ENCODE measurements at regions not wholly inside any gene's neighbourhood (a gene's known extent, or its start where the extent isn't known, plus 50 kb on each side); places are given as distances from the start of the nearest gene placed in this dataset.

DNA sequence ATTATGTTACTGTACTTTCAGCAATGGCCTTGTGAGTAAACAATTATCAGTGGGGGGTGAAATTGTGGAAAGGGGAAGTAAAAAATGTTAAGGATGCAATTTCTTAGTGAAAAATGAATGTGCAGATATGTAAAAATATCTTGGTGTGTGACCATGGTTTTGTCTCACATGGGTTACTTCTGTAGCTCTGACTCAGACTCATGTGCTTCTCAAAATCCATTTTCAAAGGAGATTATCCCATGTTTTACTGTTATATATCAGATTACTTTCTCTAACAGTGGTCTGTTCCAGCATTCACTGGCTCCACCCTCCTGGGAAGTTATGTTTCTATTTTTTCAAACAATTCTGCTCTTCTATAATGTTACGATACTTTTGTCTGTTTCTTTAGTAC, 298.2 kb upstream of the COL3A1 start:
- H3K9me3 ChIP-seq (ENCODE audit: low read depth), result no peaks in the 10 kb centered on the region
- TF ChIP-seq, protein P1, sequence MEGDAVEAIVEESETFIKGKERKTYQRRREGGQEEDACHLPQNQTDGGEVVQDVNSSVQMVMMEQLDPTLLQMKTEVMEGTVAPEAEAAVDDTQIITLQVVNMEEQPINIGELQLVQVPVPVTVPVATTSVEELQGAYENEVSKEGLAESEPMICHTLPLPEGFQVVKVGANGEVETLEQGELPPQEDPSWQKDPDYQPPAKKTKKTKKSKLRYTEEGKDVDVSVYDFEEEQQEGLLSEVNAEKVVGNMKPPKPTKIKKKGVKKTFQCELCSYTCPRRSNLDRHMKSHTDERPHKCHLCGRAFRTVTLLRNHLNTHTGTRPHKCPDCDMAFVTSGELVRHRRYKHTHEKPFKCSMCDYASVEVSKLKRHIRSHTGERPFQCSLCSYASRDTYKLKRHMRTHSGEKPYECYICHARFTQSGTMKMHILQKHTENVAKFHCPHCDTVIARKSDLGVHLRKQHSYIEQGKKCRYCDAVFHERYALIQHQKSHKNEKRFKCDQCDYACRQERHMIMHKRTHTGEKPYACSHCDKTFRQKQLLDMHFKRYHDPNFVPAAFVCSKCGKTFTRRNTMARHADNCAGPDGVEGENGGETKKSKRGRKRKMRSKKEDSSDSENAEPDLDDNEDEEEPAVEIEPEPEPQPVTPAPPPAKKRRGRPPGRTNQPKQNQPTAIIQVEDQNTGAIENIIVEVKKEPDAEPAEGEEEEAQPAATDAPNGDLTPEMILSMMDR (IDR thresholded peaks at IDR 0.05; ENCODE audit: low read depth, low read length), result no peak
- DNase-seq (ENCODE audit: low read depth in 1 of 2, low spot score in 1 of 2), result peak in 1 of 2 donors; percentile 55
- H3K27ac ChIP-seq, result no peak overlapping the region
- H3K27me3 ChIP-seq, result no peaks in the 10 kb centered on the region
- H3K36me3 ChIP-seq, result no peaks in the 10 kb centered on the region
- no peaks in the 10 kb centered on the region for H3K4me1 ChIP-seq (ENCODE audit: low read depth)
- H3K4me3 ChIP-seq, result no peak overlapping the region

DNA sequence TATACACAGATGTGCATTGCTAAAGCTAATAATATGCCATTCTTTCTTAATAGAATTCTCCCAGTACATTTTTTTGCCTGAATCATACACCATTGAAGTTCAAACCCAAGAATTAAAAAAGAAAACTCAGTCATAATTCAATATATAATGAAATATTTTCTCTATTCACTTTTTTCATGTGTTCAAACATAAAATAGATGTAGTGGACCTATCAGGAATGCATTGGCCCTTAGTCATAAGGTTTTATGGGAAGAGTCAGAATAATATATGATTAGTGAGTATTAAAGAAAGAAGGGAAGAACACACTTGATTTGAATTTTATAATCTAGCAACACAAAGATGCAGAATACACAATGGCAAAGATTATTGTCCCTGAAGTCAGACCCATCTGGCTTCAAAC, 297.0 kb upstream of the COL3A1 start:
- Histone ChIP-seq H3K27ac (no peak overlapping the region), H3K9me3 (ENCODE audit: low read depth) (no peaks in the 10 kb centered on the region), H3K27me3 (no peaks in the 10 kb centered on the region), H3K4me1 (ENCODE audit: low read depth) (no peaks in the 10 kb centered on the region), H3K4me3 (no peak overlapping the region), H3K36me3 (no peaks in the 10 kb centered on the region)
- TF ChIP-seq, protein P1 (IDR thresholded peaks at IDR 0.05; ENCODE audit: low read depth, low read length), result no peak
- no peak for DNase-seq (ENCODE audit: low read depth in 1 of 2, low spot score in 1 of 2)

DNA sequence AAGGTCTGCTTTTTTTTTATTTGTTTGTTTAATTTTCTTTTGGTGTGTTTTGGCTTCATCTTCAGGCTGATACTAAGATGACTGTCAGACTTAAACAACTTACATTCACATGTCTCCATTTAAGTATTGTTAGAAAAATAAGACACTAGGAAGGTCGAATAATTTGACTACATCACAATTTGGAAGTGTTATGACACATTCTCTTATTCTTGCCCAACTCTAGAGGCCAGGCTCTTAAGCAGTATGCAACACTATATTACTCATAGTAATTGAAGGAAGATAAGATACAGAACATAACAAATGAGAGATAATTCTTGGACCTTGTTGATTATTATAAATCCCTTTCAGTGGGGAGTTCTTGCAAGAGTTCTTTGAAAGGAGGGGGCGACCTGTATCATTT, 295.3 kb upstream of the COL3A1 start:
- TF ChIP-seq, protein P1 (IDR thresholded peaks at IDR 0.05; ENCODE audit: low read depth, low read length), result no peak
- H3K36me3 ChIP-seq, result no peaks in the 10 kb centered on the region
- H3K27me3 ChIP-seq, result no peaks in the 10 kb centered on the region
- DNase-seq (ENCODE audit: low read depth in 1 of 2, low spot score in 1 of 2), result peak in 1 of 2 donors; percentile 91
- no peaks in the 10 kb centered on the region for H3K9me3 ChIP-seq (ENCODE audit: low read depth)
- H3K27ac ChIP-seq, result no peak overlapping the region
- H3K4me1 ChIP-seq (ENCODE audit: low read depth), result no peaks in the 10 kb centered on the region
- H3K4me3 ChIP-seq, result no peak overlapping the region

DNA sequence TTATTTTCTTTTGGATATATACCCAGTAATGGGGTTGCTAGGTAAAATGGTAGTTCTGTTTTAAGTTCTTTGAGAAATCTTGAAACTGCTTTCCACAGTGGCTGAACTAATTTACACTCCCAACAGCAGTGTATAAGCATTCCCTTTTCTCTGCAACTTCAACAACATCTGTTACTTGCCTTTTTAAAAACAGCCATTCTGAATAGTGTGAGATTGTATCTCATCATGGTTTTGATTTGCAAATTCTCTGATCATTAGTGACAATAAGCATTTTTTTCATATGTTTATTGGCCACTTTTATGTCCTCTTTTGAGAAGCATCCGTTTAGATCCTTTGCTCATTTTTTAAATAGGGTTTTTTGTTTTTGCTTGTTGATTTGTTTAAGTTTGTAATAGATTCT, 291.3 kb upstream of the COL3A1 start:
- no peak for DNase-seq (ENCODE audit: low read depth in 1 of 2, low spot score in 1 of 2)
- no peak overlapping the region for H3K27ac ChIP-seq
- no peak overlapping the region for H3K4me3 ChIP-seq
- H3K4me1 ChIP-seq (ENCODE audit: low read depth), result no peaks in the 10 kb centered on the region
- no peaks in the 10 kb centered on the region for H3K9me3 ChIP-seq (ENCODE audit: low read depth)
- H3K27me3 ChIP-seq, result no peaks in the 10 kb centered on the region
- TF ChIP-seq, protein P1 (IDR thresholded peaks at IDR 0.05; ENCODE audit: low read depth, low read length), result no peak
- H3K36me3 ChIP-seq, result no peaks in the 10 kb centered on the region

DNA sequence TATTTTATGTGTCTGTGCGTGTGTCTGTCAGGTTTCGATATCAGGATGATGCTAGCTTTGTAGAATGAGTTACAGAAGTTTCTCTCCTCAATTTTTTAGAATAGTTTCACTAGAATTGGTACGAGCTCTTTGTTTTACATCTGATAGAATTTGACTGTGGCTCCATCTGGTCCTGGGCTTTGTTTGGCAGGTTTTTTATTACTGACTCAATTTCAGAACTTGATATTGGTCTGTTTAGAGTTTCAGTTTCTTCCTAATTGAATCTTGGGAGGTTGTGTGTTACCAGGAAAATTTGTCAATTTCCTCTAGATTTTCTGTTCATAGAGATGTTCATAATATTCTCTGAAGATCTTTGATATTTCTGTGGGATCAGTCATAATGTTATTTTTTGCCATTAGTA, 289.4 kb upstream of the COL3A1 start:
- no peaks in the 10 kb centered on the region for H3K36me3 ChIP-seq
- no peak overlapping the region for H3K27ac ChIP-seq
- no peak overlapping the region for H3K4me3 ChIP-seq
- TF ChIP-seq, protein P1 (IDR thresholded peaks at IDR 0.05; ENCODE audit: low read depth, low read length), result no peak
- no peaks in the 10 kb centered on the region for H3K27me3 ChIP-seq
- H3K4me1 ChIP-seq (ENCODE audit: low read depth), result no peaks in the 10 kb centered on the region
- no peaks in the 10 kb centered on the region for H3K9me3 ChIP-seq (ENCODE audit: low read depth)
- no peak for DNase-seq (ENCODE audit: low read depth in 1 of 2, low spot score in 1 of 2)

DNA sequence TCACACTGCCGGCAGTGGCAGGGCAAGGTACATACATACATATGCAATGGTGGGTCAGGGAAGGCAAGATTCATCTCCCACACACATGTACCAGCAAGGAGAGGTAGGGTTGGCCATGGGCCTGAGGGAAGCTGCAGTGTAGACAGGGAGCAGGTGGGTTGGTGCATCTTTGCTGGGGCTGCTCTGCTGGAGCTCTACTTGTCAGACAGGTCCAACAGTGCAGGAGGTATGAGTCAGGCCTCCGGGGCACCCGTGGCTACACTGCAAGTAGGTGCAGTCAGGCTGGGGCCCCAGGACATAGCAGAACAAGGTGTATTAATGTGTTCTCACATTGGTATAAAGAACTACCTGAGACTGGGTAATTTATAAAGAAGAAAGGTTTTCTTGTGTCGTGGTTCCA, 281.1 kb upstream of the COL3A1 start:
- Histone ChIP-seq H3K27me3 (no peaks in the 10 kb centered on the region), H3K4me3 (no peak overlapping the region), H3K9me3 (ENCODE audit: low read depth) (no peaks in the 10 kb centered on the region), H3K27ac (no peak overlapping the region), H3K36me3 (no peaks in the 10 kb centered on the region), H3K4me1 (ENCODE audit: low read depth) (no peaks in the 10 kb centered on the region)
- DNase-seq (ENCODE audit: low read depth in 1 of 2, low spot score in 1 of 2), result no peak
- TF ChIP-seq, protein P1 (IDR thresholded peaks at IDR 0.05; ENCODE audit: low read depth, low read length), result no peak

All from cardiac muscle cell (in vitro differentiated cells and primary cell).